ENCODE measurements at regions not wholly inside any gene's neighbourhood (a gene's known extent, or its start where the extent isn't known, plus 50 kb on each side); places are given as distances from the start of the nearest gene placed in this dataset.

DNA sequence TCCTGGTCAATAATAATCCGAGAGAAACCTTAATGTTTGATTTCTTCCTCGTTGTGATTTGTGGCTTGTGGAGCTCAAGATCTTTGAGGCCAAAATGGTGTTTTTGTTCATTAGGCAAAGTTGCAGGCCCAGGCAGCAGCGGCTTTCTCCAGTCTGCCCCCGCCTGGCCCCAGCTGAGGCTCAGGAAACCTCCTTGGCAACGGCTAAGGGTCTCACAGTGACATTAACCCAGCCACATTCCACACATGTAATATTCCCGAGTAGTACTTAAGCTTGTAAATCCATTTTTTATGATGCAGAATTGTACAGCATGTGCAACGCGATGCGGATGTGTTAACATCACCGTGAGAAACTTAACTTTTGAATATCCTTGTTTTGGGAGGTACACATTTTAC, 200.1 kb downstream of the BCL11A start:
- intact Hi-C loops (cut with DNase I, micrococcal nuclease), result no loop called here
- peaks cover 0 to 15% of the 10 kb centered on the region in 2 experiments for H3K9me3 ChIP-seq (ENCODE audit: control insufficient read depth in 1 of 2, insufficient read depth in 1 of 2, low read length in 2 of 2)
- DNase-seq, result no peak
- H3K4me1 ChIP-seq (ENCODE audit: insufficient read depth, low read length), result no peaks in the 10 kb centered on the region
- Mint-ChIP-seq H3K27me3 (no peaks in the 10 kb centered on the region), H3K4me3 (no peak overlapping the region), H3K9me3 (no peaks in the 10 kb centered on the region), H3K36me3 (ENCODE audit: low read depth) (no peaks in the 10 kb centered on the region), H3K4me1 (ENCODE audit: low read depth) (peaks cover 10% of the 10 kb centered on the region), H3K27ac (no peak overlapping the region)
- peaks cover 0 to 2% of the 10 kb centered on the region in 2 experiments for H3K27me3 ChIP-seq (ENCODE audit: control insufficient read depth in 1 of 2, insufficient read depth in 2 of 2, low read length in 2 of 2)
- H3K27ac ChIP-seq (ENCODE audit: low read depth in 1 of 2, low read length in 2 of 2), result no peak overlapping the region
- ChIA-PET CTCF (no interaction called here), POLR2A (no interaction called here)
- no peaks in the 10 kb centered on the region for H3K36me3 ChIP-seq (ENCODE audit: insufficient read depth, low read length)
- ATAC-seq (ENCODE audit: poor library complexity), result no peak
- TF ChIP-seq CTCF (IDR thresholded peaks at IDR 0.05), result no peak
- no peak overlapping the region for H3K4me3 ChIP-seq (ENCODE audit: low read length)

DNA sequence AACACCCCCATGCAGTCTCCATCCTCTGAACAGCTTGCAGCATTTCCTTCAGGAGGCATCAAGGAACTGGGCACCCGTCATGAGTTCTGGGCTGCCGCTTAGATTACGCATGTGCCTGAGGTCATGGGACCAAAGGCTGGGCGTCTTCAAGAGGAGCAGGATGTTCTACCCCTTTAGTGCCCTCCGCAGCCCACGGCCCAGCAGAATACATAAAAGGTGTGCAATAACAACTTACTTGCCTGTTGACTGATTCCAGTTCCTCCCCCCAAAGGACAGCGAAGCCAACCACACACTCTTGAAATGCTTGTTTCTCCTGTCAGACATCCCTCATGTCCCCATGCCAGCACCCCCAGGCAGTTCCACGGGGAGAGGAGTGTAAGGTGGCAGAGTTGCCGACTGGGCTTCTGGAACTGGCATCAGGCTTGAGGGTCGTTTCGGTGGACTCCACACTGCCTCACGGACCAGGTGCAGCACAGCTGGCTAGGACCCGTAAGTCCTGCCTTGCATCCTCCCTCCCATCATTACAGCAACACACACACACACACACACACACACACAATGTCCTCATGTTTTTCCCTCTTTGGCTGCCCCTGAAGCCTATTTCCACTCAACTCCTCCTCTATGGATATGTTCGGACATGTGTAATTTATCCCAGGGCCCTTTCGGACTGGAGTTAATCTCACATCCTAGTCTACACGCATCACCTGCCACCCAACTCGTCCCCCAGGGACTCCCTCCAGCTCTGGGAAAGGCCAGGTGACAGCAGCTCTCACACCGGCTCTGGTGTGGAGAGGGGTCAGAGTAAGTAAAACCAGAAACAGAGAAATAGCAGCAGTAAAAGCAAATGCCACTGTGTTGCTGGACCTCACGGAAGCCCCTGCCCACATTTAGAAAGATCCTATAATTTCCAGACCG, 200.7 kb downstream of the BCL11A start:
- peaks cover 10% of the 10 kb centered on the region for H3K4me1 Mint-ChIP-seq (ENCODE audit: low read depth)
- POLR2A ChIA-PET, result no interaction called here

GRCh38 chr2:60351802-60352201, 201.7 kb downstream of the BCL11A start:
- Mint-ChIP-seq H3K36me3 (ENCODE audit: low read depth) (no peaks in the 10 kb centered on the region), H3K4me3 (no peak overlapping the region), H3K9me3 (no peaks in the 10 kb centered on the region), H3K27me3 (no peaks in the 10 kb centered on the region), H3K27ac (no peak overlapping the region), H3K4me1 (ENCODE audit: low read depth) (peaks cover 10% of the 10 kb centered on the region)
- no peak for TF ChIP-seq CTCF (IDR thresholded peaks at IDR 0.05)
- no peak for ATAC-seq (ENCODE audit: poor library complexity)
- CTCF ChIA-PET, result no interaction called here
- intact Hi-C loops (cut with DNase I, micrococcal nuclease), result no loop called here
- no peak overlapping the region for H3K4me3 ChIP-seq (ENCODE audit: low read length)
- no peaks in the 10 kb centered on the region for H3K36me3 ChIP-seq (ENCODE audit: insufficient read depth, low read length)
- peak in 1 of 14 experiments; percentile 16 for DNase-seq
- POLR2A ChIA-PET, result no interaction called here
- no peak overlapping the region for H3K27ac ChIP-seq (ENCODE audit: low read depth in 1 of 2, low read length in 2 of 2)
- peaks cover 0 to 15% of the 10 kb centered on the region in 2 experiments for H3K9me3 ChIP-seq (ENCODE audit: control insufficient read depth in 1 of 2, insufficient read depth in 1 of 2, low read length in 2 of 2)
- no peaks in the 10 kb centered on the region for H3K4me1 ChIP-seq (ENCODE audit: insufficient read depth, low read length)
- H3K27me3 ChIP-seq (ENCODE audit: control insufficient read depth in 1 of 2, insufficient read depth in 2 of 2, low read length in 2 of 2), result peaks cover 0 to 2% of the 10 kb centered on the region in 2 experiments

More for the DNA sequence above, 200.7 kb downstream of the BCL11A start:
- Histone ChIP-seq H3K4me3 (ENCODE audit: low read length) (no peak overlapping the region), H3K4me1 (ENCODE audit: insufficient read depth, low read length) (no peaks in the 10 kb centered on the region), H3K27ac (ENCODE audit: low read depth in 1 of 2, low read length in 2 of 2) (no peak overlapping the region), H3K9me3 (ENCODE audit: control insufficient read depth in 1 of 2, insufficient read depth in 1 of 2, low read length in 2 of 2) (peaks cover 0 to 15% of the 10 kb centered on the region in 2 experiments), H3K27me3 (ENCODE audit: control insufficient read depth in 1 of 2, insufficient read depth in 2 of 2, low read length in 2 of 2) (peaks cover 0 to 2% of the 10 kb centered on the region in 2 experiments), H3K36me3 (ENCODE audit: insufficient read depth, low read length) (no peaks in the 10 kb centered on the region)
- DNase-seq (no peak), ATAC-seq (ENCODE audit: poor library complexity) (no peak)
- Mint-ChIP-seq H3K9me3 (no peaks in the 10 kb centered on the region), H3K27me3 (no peaks in the 10 kb centered on the region), H3K36me3 (ENCODE audit: low read depth) (no peaks in the 10 kb centered on the region), H3K27ac (no peak overlapping the region), H3K4me3 (no peak overlapping the region)
- CTCF ChIA-PET, result no interaction called here
- intact Hi-C loops (cut with DNase I, micrococcal nuclease), result no loop called here
- no peak for TF ChIP-seq CTCF (IDR thresholded peaks at IDR 0.05)

All from CD4-positive, alpha-beta T cell (primary cell).